Fibroblast of mammary gland (primary cell): ENCODE measurements at regions not wholly inside any gene's neighbourhood (a gene's known extent, or its start where the extent isn't known, plus 50 kb on each side); places are given as distances from the start of the nearest gene placed in this dataset.

Experiments
- DNase-seq: peaks from one replicate; pipeline ENCODE4 v3.0.0-alpha.2; 2010; ENCODE audit warnings: low read depth
- H3K4me3 ChIP-seq: 2 replicates; pipeline ENCODE4 v1.5.1; 2011; ENCODE audit warnings: low read depth, mild to moderate bottlenecking, low read length, moderate library complexity; ENCODE audit not compliant: control insufficient read depth
- TF ChIP-seq, protein P1 (sequence below): conservative IDR thresholded peaks from 2 replicates; pipeline ENCODE4 v1.5.1; 2011; ENCODE audit warnings: low read depth, low read length, inconsistent platforms; ENCODE audit not compliant: control insufficient read depth, insufficient read depth

DNA sequence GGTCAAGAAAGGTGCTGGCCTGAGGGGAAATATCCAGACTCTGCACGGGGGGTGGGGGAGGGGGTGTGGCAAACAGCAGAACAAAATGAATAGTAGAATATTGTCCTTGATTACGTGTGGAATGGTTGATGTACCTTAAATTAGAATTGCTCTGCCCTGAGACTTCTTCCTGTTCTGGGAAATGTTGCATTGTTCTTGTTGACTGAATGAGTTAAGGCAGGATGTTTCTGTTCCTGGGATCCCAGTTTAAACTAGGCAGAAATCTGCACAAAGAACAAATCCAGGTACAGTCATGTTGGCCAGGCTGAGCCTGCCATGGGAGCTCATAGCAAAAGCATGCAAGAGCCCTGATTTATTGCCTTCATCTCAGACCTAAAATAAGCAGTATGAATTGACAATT lies 558.7 kb upstream of the VSTM2A start:
- DNase-seq: no peak
- no peak overlapping the region for H3K4me3 ChIP-seq
- TF ChIP-seq, protein P1, sequence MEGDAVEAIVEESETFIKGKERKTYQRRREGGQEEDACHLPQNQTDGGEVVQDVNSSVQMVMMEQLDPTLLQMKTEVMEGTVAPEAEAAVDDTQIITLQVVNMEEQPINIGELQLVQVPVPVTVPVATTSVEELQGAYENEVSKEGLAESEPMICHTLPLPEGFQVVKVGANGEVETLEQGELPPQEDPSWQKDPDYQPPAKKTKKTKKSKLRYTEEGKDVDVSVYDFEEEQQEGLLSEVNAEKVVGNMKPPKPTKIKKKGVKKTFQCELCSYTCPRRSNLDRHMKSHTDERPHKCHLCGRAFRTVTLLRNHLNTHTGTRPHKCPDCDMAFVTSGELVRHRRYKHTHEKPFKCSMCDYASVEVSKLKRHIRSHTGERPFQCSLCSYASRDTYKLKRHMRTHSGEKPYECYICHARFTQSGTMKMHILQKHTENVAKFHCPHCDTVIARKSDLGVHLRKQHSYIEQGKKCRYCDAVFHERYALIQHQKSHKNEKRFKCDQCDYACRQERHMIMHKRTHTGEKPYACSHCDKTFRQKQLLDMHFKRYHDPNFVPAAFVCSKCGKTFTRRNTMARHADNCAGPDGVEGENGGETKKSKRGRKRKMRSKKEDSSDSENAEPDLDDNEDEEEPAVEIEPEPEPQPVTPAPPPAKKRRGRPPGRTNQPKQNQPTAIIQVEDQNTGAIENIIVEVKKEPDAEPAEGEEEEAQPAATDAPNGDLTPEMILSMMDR: no peak

DNA sequence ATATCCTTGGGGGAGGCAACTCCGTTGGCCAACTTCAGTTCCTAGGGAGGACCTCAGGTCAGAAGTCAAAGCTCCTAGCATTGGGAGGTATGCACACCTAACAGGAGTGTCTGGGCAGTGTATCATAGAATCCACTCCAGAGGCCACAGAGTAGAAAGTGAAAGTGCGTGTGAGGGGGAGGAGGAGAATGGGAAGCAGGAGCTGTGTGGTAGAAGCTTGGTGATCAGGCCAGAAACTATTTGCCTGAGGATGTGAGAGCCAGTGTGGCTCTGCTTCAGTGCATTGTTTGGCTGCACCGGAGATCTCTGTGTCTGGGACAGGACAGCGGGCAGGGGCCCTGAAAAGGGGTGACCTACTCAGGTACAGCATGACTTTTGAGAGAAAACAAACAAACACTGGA lies 557.4 kb upstream of the VSTM2A start:
- DNase-seq: no peak
- H3K4me3 ChIP-seq: no peak overlapping the region
- TF ChIP-seq, protein P1: no peak

GRCh38 chr7:53988376-53988775 lies 553.8 kb upstream of the VSTM2A start:
- TF ChIP-seq, protein P1: no peak
- DNase-seq: no peak

DNA sequence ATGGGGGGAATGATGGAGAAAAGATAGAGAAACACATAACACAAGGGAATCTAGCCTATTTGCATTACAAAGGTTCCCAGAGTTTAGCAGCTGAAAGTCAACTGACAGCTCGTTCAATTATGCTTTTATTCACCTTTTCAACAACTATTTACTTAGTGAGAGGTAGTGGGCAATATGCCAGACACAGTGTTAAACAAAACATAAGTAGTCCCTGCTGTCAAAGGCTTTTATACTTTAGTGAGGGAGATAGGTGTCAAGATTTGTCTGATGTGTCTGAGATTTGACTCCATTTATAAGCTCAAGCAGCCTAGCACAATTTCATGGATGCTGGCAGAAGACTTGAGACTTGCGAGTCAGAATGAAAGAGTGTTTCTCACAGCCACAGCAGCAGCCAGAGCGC lies 549.0 kb upstream of the VSTM2A start:
- TF ChIP-seq, protein P1: no peak
- H3K4me3 ChIP-seq: no peak overlapping the region
- DNase-seq: no peak

More at GRCh38 chr7:53988376-53988775, 553.8 kb upstream of the VSTM2A start:
- no peak overlapping the region for H3K4me3 ChIP-seq

- no peak overlapping the region for H3K4me3 ChIP-seq
- DNase-seq: no peak
- TF ChIP-seq, protein P1: no peak
Measured at GRCh38 chr7:53996876-53997275, 545.3 kb upstream of the VSTM2A start.

GRCh38 chr7:54014765-54015164 lies 527.4 kb upstream of the VSTM2A start:
- no peak for DNase-seq
- H3K4me3 ChIP-seq: no peak overlapping the region
- TF ChIP-seq, protein P1: no peak

- TF ChIP-seq, protein P1: no peak
- no peak for DNase-seq
- H3K4me3 ChIP-seq: no peak overlapping the region
Measured at GRCh38 chr7:54015251-54015650, 526.9 kb upstream of the VSTM2A start.
